Ishikawa (cell line): ENCODE measurements at regions not wholly inside any gene's neighbourhood (a gene's known extent, or its start where the extent isn't known, plus 50 kb on each side); places are given as distances from the start of the nearest gene placed in this dataset.

Source experiments
- CEBPB ChIP-seq: IDR thresholded peaks from 2 replicates; pipeline ENCODE4 v1.6.1; 2012
- CREB1 ChIP-seq: IDR thresholded peaks from 2 replicates; pipeline ENCODE4 v1.6.1; 2012; ENCODE audit warnings: low read depth
- EGR1 ChIP-seq: IDR thresholded peaks from 2 replicates; pipeline ENCODE4 v1.6.1; 2012
- EP300 ChIP-seq: IDR thresholded peaks from 2 replicates; pipeline ENCODE4 v1.6.1; 2012; ENCODE audit warnings: borderline replicate concordance
- FOXM1 ChIP-seq: IDR thresholded peaks from 2 replicates; pipeline ENCODE4 v1.6.1; 2012; ENCODE audit warnings: low read depth, borderline replicate concordance
- MAX ChIP-seq: IDR thresholded peaks from 2 replicates; pipeline ENCODE4 v1.6.1; 2012
- NFIC ChIP-seq: IDR thresholded peaks from 2 replicates; pipeline ENCODE4 v1.6.1; 2012
- RAD21 ChIP-seq: IDR thresholded peaks from 2 replicates; pipeline ENCODE4 v1.6.1; 2012; ENCODE audit warnings: low read depth
- TAF1 ChIP-seq: IDR thresholded peaks from 2 replicates; pipeline ENCODE4 v1.6.1; 2012; ENCODE audit warnings: low read depth, mild to moderate bottlenecking
- TCF12 ChIP-seq: IDR thresholded peaks from 2 replicates; pipeline ENCODE4 v1.6.1; 2012; ENCODE audit warnings: low read depth
- TEAD4 ChIP-seq: IDR thresholded peaks from 2 replicates; pipeline ENCODE4 v1.6.1; 2012
- USF1 ChIP-seq: IDR thresholded peaks from 2 replicates; pipeline ENCODE4 v1.6.1; 2012
- YY1 ChIP-seq: IDR thresholded peaks from 2 replicates; pipeline ENCODE4 v1.6.1; 2012; ENCODE audit warnings: low read depth
- ZBTB7A ChIP-seq: IDR thresholded peaks from 2 replicates; pipeline ENCODE4 v1.6.1; 2012; ENCODE audit warnings: low read depth
- TF ChIP-seq, protein P1 (sequence below): IDR thresholded peaks from 2 replicates; pipeline ENCODE4 v1.6.1; 2012; ENCODE audit warnings: low read depth, mild to moderate bottlenecking

DNA sequence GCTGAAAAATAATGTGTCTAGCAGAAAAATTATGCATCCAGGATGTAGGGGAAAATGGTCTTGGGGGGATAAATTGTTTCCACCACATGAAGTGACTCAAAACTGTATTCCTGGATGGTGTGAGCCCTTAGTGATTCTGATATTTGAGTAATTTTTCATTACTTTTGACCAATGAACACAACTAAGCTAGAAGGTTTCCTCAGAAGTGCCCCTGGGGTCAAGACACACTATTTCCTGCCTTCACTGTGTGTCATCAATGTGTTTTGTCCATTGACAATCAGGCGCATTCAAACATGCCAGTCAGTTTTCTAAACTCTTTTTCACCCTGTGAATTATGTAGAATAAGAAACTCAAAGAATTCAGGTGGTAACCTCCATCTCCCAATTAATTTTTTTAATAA is 130.5 kb upstream of the REG3G start:
- no peak for TF ChIP-seq NFIC
- TF ChIP-seq MAX, result no peak
- no peak for TF ChIP-seq USF1
- no peak for TF ChIP-seq RAD21

GRCh38 chr2:78896536-78896935 is 129.0 kb upstream of the REG3G start:
- TF ChIP-seq EGR1 (no peak), FOXM1 (no peak), YY1 (no peak), CREB1 (no peak), TEAD4 (no peak), TAF1 (no peak), MAX (no peak), ZBTB7A (no peak), EP300 (no peak)

GRCh38 chr2:78907089-78907488 is 118.4 kb upstream of the REG3G start:
- TF ChIP-seq MAX (no peak), TCF12 (no peak), EGR1 (no peak), RAD21 (no peak), EP300 (no peak), USF1 (no peak), TEAD4 (peak; percentile 54)

- TF ChIP-seq CREB1 (no peak), EP300 (no peak), YY1 (no peak), NFIC (no peak), USF1 (no peak), MAX (no peak), ZBTB7A (no peak), RAD21 (no peak), TCF12 (no peak)
Observed at GRCh38 chr2:78908973-78909372, 116.5 kb upstream of the REG3G start.

DNA sequence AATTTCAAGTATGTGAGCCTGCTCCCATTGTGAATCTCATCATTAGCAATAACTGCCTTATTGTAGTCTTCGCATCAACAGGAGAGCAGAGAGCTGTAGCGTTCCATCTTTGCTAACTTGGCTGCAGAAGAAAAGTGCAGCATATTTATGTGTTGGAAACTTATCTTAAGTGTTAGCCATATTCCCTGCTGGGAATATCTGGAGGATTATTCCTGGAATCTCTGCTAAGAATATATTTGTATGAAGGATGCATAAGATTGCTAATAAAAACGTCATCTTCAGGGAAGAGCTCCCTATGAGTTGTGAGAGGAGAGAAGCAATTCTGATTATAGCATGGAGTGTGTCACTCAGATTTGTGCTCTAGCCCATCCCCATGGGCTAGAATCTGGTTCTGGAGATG is 115.1 kb upstream of the REG3G start:
- TF ChIP-seq NFIC, result no peak
- no peak for TF ChIP-seq FOXM1
- TF ChIP-seq EP300, result no peak
- TF ChIP-seq USF1, result no peak
- no peak for TF ChIP-seq TAF1
- TF ChIP-seq YY1, result no peak
- TF ChIP-seq RAD21, result no peak
- TF ChIP-seq MAX, result no peak
- TF ChIP-seq TEAD4, result no peak
- no peak for TF ChIP-seq CREB1
- no peak for TF ChIP-seq ZBTB7A
- no peak for TF ChIP-seq CEBPB
- no peak for TF ChIP-seq TCF12
- TF ChIP-seq, protein P1, sequence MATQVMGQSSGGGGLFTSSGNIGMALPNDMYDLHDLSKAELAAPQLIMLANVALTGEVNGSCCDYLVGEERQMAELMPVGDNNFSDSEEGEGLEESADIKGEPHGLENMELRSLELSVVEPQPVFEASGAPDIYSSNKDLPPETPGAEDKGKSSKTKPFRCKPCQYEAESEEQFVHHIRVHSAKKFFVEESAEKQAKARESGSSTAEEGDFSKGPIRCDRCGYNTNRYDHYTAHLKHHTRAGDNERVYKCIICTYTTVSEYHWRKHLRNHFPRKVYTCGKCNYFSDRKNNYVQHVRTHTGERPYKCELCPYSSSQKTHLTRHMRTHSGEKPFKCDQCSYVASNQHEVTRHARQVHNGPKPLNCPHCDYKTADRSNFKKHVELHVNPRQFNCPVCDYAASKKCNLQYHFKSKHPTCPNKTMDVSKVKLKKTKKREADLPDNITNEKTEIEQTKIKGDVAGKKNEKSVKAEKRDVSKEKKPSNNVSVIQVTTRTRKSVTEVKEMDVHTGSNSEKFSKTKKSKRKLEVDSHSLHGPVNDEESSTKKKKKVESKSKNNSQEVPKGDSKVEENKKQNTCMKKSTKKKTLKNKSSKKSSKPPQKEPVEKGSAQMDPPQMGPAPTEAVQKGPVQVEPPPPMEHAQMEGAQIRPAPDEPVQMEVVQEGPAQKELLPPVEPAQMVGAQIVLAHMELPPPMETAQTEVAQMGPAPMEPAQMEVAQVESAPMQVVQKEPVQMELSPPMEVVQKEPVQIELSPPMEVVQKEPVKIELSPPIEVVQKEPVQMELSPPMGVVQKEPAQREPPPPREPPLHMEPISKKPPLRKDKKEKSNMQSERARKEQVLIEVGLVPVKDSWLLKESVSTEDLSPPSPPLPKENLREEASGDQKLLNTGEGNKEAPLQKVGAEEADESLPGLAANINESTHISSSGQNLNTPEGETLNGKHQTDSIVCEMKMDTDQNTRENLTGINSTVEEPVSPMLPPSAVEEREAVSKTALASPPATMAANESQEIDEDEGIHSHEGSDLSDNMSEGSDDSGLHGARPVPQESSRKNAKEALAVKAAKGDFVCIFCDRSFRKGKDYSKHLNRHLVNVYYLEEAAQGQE, result no peak

DNA sequence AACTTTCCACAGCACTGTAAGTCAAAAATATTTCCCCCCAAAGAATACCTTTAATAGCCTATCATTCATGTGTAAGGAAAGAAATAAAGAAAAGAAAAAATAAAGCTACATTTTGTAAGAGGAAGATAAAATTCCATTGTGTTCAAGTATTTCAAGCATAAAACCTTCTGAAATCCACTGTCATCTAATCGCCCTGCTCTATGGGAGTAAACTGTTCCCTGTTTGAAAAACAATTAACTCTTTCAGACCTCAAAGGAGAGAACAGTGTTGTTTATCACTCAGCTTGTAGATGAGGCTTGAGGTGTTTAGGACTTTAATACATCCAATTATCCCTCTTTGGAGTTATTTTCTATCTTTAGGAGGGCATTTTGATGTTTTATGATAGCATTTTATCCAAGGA is 112.2 kb upstream of the REG3G start:
- TF ChIP-seq EGR1, result no peak
- no peak for TF ChIP-seq NFIC
- no peak for TF ChIP-seq TCF12
- TF ChIP-seq CREB1, result no peak
- no peak for TF ChIP-seq FOXM1
- no peak for TF ChIP-seq TEAD4
- no peak for TF ChIP-seq YY1
- TF ChIP-seq EP300, result no peak
- TF ChIP-seq TAF1, result no peak
- TF ChIP-seq RAD21, result no peak
- TF ChIP-seq CEBPB, result no peak
- TF ChIP-seq ZBTB7A, result no peak
- TF ChIP-seq, protein P1, result no peak
- TF ChIP-seq MAX, result no peak
- TF ChIP-seq USF1, result no peak
